Stimulated activated CD4-positive, alpha-beta T cell treated with anti-CD3 and anti-CD28 coated beads, Interleukin-15, amount 100 ng/mL, for 48 hours (primary cell): ENCODE measurements at regions not wholly inside any gene's neighbourhood (a gene's known extent, or its start where the extent isn't known, plus 50 kb on each side); places are given as distances from the start of the nearest gene placed in this dataset.

ENCODE experiments used
- DNase-seq, 2 donors: peaks; one replicate each; pipeline ENCODE4 v3.0.0-alpha.2; 2020; ENCODE audit warnings: low read depth in 2 of 2

DNA sequence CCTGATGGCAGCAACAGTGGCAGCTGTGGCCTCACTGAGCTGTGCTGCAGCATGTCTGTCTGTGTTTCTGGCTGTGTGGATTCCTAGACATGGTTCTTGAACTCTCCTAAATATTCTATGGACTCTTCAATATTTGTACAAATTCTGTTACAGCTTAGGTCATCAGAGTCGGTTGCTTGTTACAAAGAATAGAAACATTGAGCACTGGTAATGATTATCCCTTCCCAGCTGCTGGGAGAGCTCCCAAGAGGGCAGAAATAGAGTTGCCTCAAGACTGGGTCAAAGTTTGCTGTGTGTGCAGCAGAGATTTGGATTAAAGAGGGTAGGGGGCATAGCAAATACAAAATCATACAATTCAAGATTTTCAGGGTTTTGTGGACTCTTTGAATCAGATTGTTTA is 337.1 kb upstream of the AKR1E2 start:
- no peak for DNase-seq

DNA sequence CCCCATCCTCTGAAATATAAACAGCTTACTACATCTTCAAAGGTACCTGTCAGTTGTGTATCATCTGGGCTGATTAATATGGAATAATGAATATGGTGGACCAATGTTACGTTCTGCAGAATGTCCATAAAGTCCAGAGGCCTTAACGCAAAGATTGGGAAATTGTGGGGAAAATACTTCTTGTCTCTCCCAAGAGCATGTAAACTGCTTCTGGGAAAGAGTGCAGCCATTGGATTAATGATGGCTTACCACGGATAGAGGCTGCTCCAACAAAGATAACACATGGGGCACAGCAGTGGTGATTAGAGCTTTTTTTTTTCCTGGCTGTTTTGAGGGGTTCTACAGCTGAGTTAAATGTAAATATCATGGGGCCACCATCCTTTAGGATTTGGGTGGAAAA is 340.4 kb upstream of the AKR1E2 start:
- DNase-seq = no peak

DNA sequence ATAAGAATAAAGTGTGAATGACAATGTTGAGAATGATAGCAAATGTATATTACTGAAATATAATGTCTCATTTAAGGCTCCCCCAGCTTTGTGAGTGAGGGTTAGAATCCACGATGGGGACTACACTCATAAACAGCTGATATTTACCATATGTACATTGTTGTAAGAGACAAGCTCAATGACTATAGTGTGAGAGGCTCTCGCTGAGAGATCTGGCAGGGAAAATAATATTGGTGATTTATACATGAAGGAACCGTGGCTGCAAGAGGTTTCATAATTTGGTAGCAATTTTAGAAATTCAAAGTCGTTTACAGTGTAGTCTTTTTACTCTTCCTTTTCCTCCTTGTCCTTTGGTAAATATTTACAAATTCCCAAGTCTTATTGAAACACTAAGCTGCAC is 342.2 kb upstream of the AKR1E2 start:
- no peak for DNase-seq

DNA sequence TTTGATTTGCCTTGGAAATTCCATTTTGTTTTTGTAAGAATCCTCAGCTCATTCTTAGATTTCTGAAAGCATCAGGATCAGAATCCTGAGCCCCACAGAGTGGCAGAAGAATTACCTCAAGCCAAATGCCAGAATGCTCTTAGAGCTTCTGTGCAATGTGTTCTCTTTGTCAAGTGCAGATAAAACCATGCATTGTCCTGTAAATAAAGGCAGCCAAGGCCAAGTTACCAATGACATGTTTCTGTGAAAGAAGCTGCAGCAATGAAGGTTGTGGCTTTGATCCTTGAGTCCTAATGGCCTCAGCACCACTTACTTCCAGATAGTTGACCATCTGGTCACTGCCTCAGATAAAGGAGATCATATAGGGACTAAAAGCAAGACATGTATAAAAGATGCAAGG is 343.3 kb upstream of the AKR1E2 start:
- no peak for DNase-seq

DNA sequence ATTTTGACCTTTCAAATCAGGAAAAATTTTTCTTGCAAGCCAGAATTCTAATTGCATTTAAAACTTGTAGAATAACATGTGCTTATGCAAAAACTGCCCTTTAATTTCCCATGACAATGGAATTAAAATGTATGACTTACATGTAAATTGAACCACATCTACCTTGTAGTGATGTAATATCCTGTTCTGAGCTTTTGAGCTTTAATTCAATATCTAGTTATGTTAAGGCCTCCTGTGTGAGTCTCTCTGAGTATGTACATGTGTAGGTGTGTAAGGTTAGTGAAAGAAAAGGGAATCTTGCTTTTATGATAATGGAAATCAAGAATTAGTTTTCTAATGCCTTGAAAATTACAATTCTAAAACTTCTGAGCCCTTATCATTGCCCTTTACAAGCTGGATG is 344.8 kb upstream of the AKR1E2 start:
- no peak for DNase-seq

DNA sequence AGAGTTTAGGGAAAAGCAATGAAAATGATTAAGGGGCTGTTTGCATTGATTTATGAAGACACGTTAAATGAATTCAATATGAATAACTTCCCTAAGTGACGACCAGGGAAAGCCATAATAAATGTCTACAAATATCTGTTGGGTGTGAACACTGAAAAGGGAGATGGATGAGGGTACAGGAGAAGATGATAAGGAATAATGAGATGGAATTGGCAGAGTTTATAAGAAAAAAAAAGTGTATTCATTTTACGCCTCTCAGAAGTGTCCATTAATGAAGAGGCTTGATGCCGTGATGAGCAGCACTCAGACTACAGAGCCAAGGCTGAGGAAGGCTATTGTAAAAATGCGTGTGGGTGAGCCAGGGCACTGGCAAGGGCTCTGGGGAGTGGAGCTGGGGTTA is 346.7 kb upstream of the AKR1E2 start:
- DNase-seq = no peak

DNA sequence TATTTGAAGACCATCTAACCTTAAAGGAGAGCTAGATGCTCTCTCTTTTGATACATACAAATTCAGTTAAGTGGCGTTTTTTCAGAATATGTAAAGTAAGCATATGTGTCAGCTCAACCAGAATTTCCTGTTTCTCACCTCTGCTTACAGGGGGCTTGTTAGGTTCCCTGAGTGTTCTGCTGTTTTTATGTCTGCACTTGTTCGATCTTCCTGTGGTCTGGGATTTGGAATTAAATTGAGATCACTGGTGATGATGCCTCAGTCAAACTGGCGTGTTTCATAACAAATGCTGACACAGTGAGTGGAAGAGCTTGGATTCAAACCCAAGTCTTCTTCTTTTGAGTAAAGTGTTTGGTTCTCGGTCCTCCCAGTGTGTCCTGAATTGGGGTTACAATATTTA is 348.3 kb upstream of the AKR1E2 start:
- no peak for DNase-seq

DNA sequence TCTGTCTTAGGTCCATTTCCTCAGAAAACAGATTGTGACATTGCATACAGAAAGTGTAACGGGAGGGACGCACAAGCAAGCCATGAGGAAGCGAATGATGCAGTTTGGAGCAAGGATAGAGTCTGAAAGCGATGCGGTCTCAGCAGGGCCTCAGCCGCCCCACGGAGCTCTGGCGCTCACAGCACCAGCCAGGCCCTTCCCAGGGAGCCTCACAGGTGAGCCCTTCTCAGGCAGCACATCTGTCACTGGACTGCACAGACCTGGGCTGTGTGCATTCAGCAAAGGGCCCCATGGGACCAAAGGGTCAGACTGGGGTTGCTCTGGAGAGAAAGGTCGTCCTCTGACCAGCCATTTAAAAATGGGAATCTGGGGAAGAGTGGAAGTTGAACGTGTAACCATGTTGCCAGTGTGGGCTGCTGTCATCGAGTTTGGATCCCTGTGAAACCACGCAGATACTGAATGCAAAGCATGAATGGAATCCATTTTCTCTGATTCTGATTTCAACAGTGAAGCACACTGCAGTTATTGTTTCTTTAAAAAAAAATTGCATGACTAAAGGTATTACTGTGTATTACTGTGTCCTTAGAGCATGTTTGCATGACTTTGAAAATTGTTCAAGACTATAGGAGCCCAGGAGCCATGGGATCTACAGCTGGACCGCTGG is 350.0 kb upstream of the AKR1E2 start:
- no peak for DNase-seq

DNA sequence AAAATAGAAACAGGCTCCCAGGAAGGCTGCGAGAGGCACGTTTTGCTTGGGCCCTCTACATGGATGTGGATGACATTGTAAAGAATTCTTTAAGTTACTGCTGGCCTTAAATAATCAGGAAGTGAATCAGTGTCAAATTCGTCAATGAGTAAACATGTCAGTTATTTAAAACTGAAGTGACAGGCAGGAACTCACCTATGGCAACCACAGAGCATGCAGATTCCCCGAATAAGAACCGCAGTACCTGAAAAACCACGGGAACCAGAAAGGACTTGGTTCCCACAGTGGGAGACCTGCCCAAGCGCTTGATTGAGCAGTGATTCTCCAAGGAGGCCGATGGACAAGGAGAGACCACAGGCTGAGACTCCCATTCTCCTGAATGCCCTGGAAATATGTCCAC is 351.2 kb upstream of the AKR1E2 start:
- DNase-seq = no peak

DNA sequence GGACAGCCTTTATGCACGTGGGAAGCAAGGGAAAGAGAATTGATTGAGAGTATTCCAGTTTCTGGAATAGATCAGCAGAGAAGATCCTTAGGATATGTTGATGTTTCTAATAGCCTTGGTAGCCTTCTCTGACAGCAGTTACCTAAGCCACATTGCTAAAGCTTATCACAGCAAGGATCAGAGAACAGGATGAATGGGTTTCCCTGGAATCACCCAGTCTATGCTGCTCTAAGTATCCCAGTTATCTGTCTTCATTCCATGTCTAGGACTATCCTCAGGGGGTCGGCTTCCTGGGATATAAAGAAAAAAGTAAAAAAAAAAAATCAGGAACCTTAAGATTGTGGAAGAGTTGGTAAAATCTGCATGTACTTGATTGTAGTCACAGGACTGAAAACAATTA is 352.0 kb upstream of the AKR1E2 start:
- DNase-seq = no peak

DNA sequence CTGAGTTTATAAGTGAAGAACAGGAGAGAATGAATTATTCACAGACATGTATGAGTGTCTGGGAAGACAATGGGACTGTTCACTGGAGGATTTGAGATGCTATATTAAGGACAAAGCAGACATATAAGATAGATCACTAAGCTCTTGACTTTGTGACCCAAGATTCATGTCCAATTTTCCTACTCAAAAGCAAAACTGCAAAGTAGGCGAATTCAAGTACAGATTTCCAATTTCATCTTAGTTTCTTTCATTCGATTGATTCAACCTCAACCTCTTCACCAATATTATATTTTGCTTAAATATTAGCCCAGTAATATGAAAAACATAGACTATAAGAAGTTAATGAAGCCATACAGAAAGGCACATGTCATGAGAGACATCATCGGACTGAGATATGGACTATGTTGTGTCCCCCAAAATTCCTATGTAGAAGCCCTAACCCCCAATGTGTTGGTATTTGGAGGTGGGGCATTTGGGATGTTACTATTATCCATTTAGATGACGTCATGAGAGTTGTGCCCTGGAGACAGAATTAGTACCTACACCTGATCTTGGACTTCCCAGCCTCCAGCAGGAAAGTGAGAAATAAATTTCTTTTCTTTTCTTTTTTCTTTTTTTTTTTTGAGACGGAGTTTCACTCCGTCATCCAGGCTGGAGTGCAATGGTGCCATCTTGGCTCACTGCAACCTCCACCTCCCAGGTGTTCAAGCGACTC is 353.7 kb upstream of the AKR1E2 start:
- DNase-seq = no peak

DNA sequence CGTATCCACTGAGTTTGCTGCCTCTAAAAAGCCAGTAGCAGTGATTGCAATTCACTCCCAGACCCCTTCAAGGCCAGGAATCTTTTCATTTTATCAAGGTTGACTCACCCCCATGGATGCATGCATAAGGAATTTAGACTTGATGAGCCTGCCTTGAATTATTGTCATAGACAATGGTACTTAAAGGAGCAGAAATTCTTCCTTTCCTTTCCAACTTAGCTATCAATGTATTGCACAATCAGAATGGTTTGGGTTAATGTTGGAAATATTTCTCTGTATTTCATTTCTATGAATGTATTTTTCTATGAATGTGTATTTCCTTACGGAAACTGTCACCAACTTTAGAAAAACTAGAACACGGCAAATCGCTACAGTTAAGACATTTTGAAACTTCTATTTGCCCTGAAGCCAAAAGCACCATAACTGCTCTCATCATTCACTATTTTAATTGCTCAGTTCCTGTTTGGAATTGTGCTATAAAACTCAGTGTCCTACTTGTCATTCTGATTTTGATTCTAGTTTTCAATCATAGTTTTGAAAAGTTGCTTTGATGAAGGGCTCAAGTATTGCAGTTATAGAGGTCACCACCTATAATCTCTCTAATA is 355.7 kb upstream of the AKR1E2 start:
- DNase-seq = no peak

DNA sequence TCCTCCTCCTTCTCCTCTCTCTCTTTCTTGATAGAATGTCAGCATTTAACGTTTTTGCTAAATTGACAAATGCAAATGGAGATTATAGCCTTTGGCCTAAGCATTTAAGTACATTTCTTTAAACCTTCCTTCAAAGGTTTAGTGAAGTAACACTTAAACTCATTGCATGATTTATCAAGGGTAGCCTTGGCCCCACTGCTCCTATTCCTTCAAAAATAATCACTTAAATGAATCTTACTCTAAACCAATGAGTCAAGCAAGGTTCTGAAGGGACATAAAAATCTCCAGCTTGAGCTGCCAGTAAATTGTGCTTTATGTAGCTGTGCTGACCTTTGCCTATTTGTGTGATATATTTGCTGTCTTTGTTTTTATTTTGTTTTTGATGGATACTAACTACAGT is 358.5 kb upstream of the AKR1E2 start:
- no peak for DNase-seq

DNA sequence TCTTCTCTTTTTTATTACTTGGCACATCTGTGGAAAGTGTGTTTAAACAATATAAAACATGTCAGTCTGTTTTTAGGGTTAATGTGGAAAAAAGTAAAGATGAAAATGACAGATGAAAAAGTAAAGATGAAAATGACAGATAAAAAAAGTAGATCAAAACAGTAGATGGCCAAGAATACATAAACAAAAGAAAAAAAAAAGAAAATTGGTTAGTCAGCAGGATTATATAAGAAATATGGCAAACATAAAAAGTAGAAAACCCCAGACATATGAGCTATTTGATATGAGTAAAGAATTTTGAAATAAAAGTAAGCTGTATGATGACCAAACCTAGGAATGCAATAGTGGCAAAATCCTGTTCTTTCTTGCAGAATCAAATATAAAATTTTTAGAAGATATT is 365.7 kb upstream of the AKR1E2 start:
- no peak for DNase-seq

DNA sequence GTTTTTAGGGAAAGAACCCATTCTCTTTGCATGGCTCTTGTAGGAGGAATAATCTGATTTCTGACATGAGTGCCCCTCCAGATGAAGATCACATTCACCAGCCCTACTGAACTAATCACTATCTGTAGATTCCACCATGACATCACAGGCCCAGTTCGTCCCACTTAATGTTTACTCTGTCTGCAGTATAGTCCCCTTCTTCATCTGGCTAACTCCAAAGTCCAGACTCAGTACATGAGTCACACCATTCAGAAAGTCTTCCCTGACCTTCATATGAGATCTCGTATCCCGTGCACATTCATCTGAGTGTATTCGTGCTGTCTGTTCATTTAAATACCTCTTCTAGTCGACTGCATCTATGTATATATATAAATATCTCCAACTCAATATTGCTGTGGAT is 366.5 kb upstream of the AKR1E2 start:
- no peak for DNase-seq

DNA sequence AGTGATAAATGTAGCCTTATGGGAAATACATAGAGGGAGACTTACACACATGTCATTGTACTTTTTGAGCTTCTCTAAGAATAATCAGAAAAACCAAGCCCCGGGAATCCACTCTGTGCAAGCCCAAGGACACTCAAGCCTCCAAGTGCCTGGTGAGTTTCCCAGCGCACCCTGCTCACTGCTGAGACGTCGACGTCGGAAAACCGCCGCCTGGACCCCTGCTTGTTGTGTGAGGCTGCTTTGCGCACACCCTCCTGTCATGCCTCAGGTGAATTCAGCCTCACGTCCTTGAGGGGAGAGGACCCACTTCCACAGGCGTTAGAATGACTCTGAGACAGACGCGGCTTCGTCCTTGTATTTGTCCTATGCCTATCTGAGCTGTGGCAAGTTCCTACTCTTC is 368.4 kb upstream of the AKR1E2 start:
- no peak for DNase-seq

DNA sequence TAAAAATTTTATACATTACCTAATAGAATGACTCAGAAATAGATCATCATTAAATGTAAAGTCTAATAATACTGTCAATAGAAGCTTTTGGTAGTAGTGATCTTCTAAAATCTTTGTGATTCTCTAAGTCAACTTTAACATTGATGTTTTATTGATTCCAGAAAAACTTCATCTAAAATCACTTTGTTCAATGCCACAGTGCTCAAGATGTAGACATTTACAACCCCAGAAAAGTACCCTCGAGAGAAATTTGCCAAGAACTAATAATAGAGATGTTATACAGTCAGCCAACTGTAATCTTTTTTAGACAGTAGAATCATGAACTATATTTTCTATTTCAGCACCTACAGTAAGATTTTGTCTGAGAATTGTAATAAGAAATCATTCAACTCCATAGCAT is 369.2 kb upstream of the AKR1E2 start:
- DNase-seq = no peak

DNA sequence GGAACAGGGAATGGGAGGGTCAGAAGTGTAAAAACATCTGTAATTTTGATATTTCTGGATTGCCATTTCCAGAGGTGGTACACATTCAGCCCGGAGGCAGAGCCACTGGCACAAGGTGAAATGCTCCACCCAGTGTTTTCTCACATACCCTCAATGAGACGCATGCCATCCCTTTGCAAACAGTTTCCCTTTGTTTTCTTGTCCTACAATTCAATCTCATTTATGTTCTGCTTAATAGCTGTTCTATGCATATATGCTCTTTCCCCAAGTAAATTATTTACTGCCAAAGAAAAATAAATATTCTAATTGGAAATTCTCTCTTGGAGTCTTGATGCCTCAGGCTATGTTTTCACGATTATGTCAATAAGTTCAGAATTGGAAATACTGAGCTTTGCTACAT is 369.7 kb upstream of the AKR1E2 start:
- DNase-seq = no peak

DNA sequence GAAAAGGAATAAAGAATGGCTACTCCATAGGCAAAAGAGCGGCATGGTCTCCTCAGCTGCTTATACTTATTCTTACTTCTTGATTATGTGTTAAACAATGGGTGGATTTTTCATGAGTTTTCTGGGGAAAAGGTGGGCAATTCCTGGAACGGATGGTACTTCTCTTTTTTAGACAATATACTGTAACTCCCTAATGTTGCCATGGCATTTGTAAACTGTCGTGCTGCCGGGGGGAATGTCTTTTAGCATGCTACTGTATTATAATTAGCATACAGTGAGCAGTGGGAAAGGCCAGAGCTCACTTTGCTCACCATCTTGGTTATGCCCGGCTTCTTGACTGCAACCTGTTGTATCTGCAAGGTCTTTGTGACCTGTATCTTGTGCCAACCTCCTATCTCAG is 372.1 kb upstream of the AKR1E2 start:
- DNase-seq = no peak

DNA sequence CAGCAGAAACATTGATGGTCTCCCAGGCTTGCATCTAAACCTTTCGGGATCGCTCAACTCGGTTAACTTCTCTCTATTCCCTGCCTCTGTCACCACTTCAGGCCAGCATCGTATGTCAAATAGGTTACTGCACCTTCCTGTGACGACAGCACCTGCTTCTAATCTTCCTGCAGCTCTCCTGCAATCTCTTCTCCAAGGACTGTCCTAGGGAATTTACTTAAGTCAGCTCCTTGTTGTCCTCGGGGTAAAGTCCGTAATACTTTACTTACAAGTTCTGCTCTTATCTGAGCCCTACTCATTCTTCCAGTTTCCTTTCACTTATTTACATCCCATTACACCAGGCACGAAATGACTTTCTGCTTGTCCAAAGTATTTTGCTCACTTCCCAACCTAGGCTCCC is 372.7 kb upstream of the AKR1E2 start:
- DNase-seq = no peak

DNA sequence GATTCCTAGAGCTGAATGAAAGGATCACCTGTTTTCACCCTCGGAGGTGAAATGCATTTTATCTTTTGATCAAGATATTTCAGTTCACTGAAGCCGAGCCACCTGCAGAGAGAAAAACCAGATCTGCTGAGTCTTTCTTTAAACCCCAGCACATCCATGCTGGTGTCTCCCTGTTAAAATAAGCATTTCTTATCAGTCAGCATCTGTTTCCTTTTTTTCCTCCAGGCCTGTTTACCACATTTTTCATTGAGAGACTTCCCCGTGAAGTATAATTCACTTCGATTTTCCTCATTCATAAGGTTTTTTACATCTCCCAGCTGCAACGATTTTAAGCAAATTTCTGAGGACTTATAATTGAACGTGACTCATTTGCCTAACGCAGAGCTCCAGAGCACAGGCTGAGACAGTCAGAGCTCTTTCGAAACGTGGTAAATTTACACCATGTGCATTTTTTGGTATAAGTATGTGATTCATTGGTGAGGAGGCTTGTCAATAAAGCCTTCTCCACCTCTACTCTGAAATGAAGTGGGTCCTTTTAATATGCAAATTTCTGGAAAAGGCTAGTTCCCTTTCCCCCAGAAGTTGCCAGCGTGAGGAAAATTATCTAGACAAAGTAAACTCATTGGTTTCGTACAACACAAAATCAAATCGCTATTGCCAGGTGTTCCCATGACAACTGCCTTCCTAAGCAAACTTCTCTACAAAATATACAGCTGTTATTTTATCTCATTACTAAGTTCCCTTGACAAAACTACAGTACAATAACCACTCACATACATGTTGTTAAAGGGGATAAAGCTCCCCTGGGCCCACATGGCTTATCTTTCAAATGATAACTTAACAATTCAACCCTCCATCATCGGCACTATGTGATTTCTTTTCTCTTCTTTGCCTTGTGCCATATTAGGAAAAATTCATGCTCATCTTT is 374.8 kb upstream of the AKR1E2 start:
- no peak for DNase-seq

DNA sequence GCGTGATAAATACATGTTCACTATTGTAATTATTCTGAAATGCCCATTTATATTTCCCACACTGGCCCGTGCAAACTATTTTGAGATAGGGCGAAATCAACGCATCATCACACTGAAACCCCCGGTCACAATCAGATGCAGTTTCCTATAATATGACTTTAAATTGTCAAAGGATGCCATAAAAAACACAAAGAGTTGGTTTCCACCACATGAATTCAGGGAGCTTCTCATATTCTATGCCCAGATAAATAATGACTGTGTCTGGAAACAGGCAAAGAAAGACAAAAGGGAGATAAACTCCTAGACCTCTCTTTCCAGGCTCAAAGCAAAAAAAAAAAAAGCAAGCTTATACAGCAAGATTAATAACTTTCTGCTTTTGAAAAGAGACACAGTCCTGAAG is 375.8 kb upstream of the AKR1E2 start:
- DNase-seq = no peak
